Cardiac muscle cell (in vitro differentiated cells and primary cell): ENCODE measurements at regions not wholly inside any gene's neighbourhood (a gene's known extent, or its start where the extent isn't known, plus 50 kb on each side); places are given as distances from the start of the nearest gene placed in this dataset.

Experiments used
- DNase-seq, 2 donors: peaks; one replicate each; pipeline versions ENCODE4 v3.0.0 to v3.0.0-alpha.2; 2010 to 2017; ENCODE audit warnings: low read depth in 1 of 2, low spot score in 1 of 2
- H3K27ac ChIP-seq: fragments of 200-600 bp; sonication (generic); 2 replicates; pipeline ENCODE4 v1.5.1; 2016
- H3K27me3 ChIP-seq: fragments of 200-600 bp; sonication (generic); 2 replicates; pipeline ENCODE4 v1.6.0; 2016; ENCODE audit warnings: control low read depth
- H3K36me3 ChIP-seq: fragments of 200-600 bp; sonication (generic); 2 replicates; pipeline ENCODE4 v1.5.1; 2016; ENCODE audit warnings: control low read depth
- H3K4me1 ChIP-seq: fragments of 200-600 bp; sonication (generic); 2 replicates; pipeline ENCODE4 v1.8.1; 2017; ENCODE audit warnings: low read depth, mild to moderate bottlenecking, mixed run types
- H3K4me3 ChIP-seq: fragments of 200-600 bp; sonication (generic); 2 replicates; pipeline ENCODE4 v1.5.1; 2016; ENCODE audit warnings: mild to moderate bottlenecking
- H3K9me3 ChIP-seq: fragments of 200-600 bp; sonication (generic); 2 replicates; pipeline ENCODE4 v1.5.1; 2017; ENCODE audit warnings: low read depth, mild to moderate bottlenecking, control low read depth
- CTCF ChIP-seq: IDR thresholded peaks from 2 replicates; pipeline ENCODE4 v1.5.1; 2012; ENCODE audit warnings: low read depth, mild to moderate bottlenecking, low read length

GRCh38 chr1:199691540-199691939 lies 336.0 kb upstream of the NR5A2 start:
- peak in 1 of 2 donors; percentile 91 for DNase-seq
- H3K27me3 ChIP-seq = no peaks in the 10 kb centered on the region
- H3K36me3 ChIP-seq = no peaks in the 10 kb centered on the region
- no peaks in the 10 kb centered on the region for H3K9me3 ChIP-seq
- H3K4me3 ChIP-seq = no peak overlapping the region
- no peak overlapping the region for H3K27ac ChIP-seq
- peak; percentile 4 for TF ChIP-seq CTCF
- H3K4me1 ChIP-seq = no peaks in the 10 kb centered on the region

GRCh38 chr1:199693724-199694123 lies 333.8 kb upstream of the NR5A2 start:
- H3K4me3 ChIP-seq = no peak overlapping the region
- H3K4me1 ChIP-seq = no peaks in the 10 kb centered on the region
- H3K27me3 ChIP-seq = no peaks in the 10 kb centered on the region
- no peak for DNase-seq
- no peaks in the 10 kb centered on the region for H3K9me3 ChIP-seq
- H3K27ac ChIP-seq = no peak overlapping the region
- no peak for TF ChIP-seq CTCF
- no peaks in the 10 kb centered on the region for H3K36me3 ChIP-seq

- H3K9me3 ChIP-seq = no peaks in the 10 kb centered on the region
- no peak overlapping the region for H3K4me3 ChIP-seq
- no peak for DNase-seq
- H3K36me3 ChIP-seq = no peaks in the 10 kb centered on the region
- no peaks in the 10 kb centered on the region for H3K27me3 ChIP-seq
- H3K27ac ChIP-seq = no peak overlapping the region
- H3K4me1 ChIP-seq = no peaks in the 10 kb centered on the region
- TF ChIP-seq CTCF = no peak
Observed at GRCh38 chr1:199696225-199696624, 331.3 kb upstream of the NR5A2 start.

GRCh38 chr1:199698222-199698621 lies 329.3 kb upstream of the NR5A2 start:
- Histone ChIP-seq H3K27ac (no peak overlapping the region), H3K27me3 (no peaks in the 10 kb centered on the region), H3K4me1 (no peaks in the 10 kb centered on the region), H3K9me3 (no peaks in the 10 kb centered on the region), H3K4me3 (no peak overlapping the region), H3K36me3 (no peaks in the 10 kb centered on the region)
- no peak for DNase-seq
- no peak for TF ChIP-seq CTCF

- Histone ChIP-seq H3K4me1 (no peaks in the 10 kb centered on the region), H3K27me3 (no peaks in the 10 kb centered on the region), H3K27ac (no peak overlapping the region), H3K9me3 (no peaks in the 10 kb centered on the region), H3K4me3 (no peak overlapping the region), H3K36me3 (no peaks in the 10 kb centered on the region)
- DNase-seq = no peak
- TF ChIP-seq CTCF = no peak
Observed at GRCh38 chr1:199700551-199700950, 327.0 kb upstream of the NR5A2 start.

DNA sequence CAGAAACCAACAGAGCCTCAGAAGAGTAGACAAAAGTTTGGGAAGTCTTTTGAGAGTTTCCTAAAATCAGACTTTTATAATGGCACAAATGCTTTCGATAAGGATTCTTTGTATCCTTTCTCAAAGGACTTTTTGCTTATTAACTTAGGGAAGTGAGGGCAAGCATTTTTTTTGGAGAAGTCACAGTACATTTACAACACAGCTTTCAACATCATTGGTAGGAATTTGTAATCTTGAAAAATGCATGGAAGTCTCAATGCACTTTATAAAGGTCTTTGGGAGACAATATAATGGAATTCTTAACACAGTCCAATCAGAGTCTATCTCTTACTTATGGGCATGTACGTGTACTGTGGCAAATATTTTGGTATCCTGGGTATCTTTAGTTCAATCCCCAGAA lies 325.8 kb upstream of the NR5A2 start:
- H3K9me3 ChIP-seq = no peaks in the 10 kb centered on the region
- no peaks in the 10 kb centered on the region for H3K27me3 ChIP-seq
- H3K4me3 ChIP-seq = no peak overlapping the region
- no peaks in the 10 kb centered on the region for H3K36me3 ChIP-seq
- no peak overlapping the region for H3K27ac ChIP-seq
- no peak for DNase-seq
- no peaks in the 10 kb centered on the region for H3K4me1 ChIP-seq
- no peak for TF ChIP-seq CTCF
